Activated naive CD4-positive, alpha-beta T cell treated with anti-CD3 and anti-CD28 coated beads, Interleukin-2, amount 50 U/mL, for 72 hours (primary cell): ENCODE measurements at regions not wholly inside any gene's neighbourhood (a gene's known extent, or its start where the extent isn't known, plus 50 kb on each side); places are given as distances from the start of the nearest gene placed in this dataset.

Experiments used
- ATAC-seq, 2 donors: fragments of 150-1000 bp; cut with Tn5 transposase; 2 replicates each; pipeline ENCODE4 v1.10.0; 2021; ENCODE audit warnings: mild to moderate bottlenecking in 2 of 2, moderate library complexity in 2 of 2
- DNase-seq, 2 donors: peaks; one replicate each; pipeline ENCODE4 v3.0.0; 2021 to 2022; ENCODE audit warnings: low spot score in 2 of 2
- H3K27ac Mint-ChIP-seq, 2 donors: one replicate each; pipeline ENCODE4 v1.8.0; 2022; ENCODE audit warnings: mild to moderate bottlenecking in 2 of 2, mixed read lengths in 2 of 2
- H3K36me3 Mint-ChIP-seq, 2 donors: one replicate each; pipeline ENCODE4 v1.8.0; 2022; ENCODE audit warnings: mixed read lengths in 2 of 2
- H3K9me3 Mint-ChIP-seq, 2 donors: one replicate each; pipeline ENCODE4 v1.8.0; 2022; ENCODE audit warnings: mixed read lengths in 2 of 2

GRCh38 chr2:43133708-43134570, 92.5 kb downstream of the ZFP36L2 start:
- Mint-ChIP-seq H3K9me3 (no peaks in the 10 kb centered on the region), H3K36me3 (peaks cover 0 to 15% of the 10 kb centered on the region in 2 donors), H3K27ac (peak overlapping the region; percentile 70 to 95)
- DNase-seq (peak; percentile 63 to 74), ATAC-seq (peak; percentile 47 to 55)

- no peak for DNase-seq
- peak overlapping the region; percentile 70 to 95 for H3K27ac Mint-ChIP-seq
Observed at GRCh38 chr2:43133336-43133707, 93.1 kb downstream of the ZFP36L2 start.

GRCh38 chr2:43132683-43133301, 93.6 kb downstream of the ZFP36L2 start:
- DNase-seq (no peak), ATAC-seq (no peak)
- Mint-ChIP-seq H3K36me3 (peaks cover 0 to 9% of the 10 kb centered on the region in 2 donors), H3K27ac (peak overlapping the region; percentile 37 to 70), H3K9me3 (no peaks in the 10 kb centered on the region)

More at GRCh38 chr2:43133336-43133707, 93.1 kb downstream of the ZFP36L2 start:
- no peak for ATAC-seq
- peaks cover 0 to 11% of the 10 kb centered on the region in 2 donors for H3K36me3 Mint-ChIP-seq
- no peaks in the 10 kb centered on the region for H3K9me3 Mint-ChIP-seq

- Mint-ChIP-seq H3K36me3 (peaks cover 0 to 5% of the 10 kb centered on the region in 2 donors), H3K9me3 (no peaks in the 10 kb centered on the region), H3K27ac (peak overlapping the region; percentile 2 to 84)
- DNase-seq (no peak), ATAC-seq (no peak)
Observed at GRCh38 chr2:43131890-43132682, 94.3 kb downstream of the ZFP36L2 start.

GRCh38 chr2:43131051-43131889, 95.1 kb downstream of the ZFP36L2 start:
- peak; percentile 47 to 79 for ATAC-seq
- H3K27ac Mint-ChIP-seq = peak overlapping the region; percentile 29 to 84
- DNase-seq = peak; percentile 58 to 90
- no peaks in the 10 kb centered on the region for H3K9me3 Mint-ChIP-seq
- peaks cover 0 to 5% of the 10 kb centered on the region in 2 donors for H3K36me3 Mint-ChIP-seq

- Mint-ChIP-seq H3K36me3 (peaks cover 0 to 5% of the 10 kb centered on the region in 2 donors), H3K27ac (peak overlapping the region in 1 of 2 donors; percentile 84), H3K9me3 (no peaks in the 10 kb centered on the region)
- ATAC-seq (no peak), DNase-seq (no peak)
Observed at GRCh38 chr2:43130548-43130875, 95.9 kb downstream of the ZFP36L2 start.

GRCh38 chr2:43129676-43130547, 96.5 kb downstream of the ZFP36L2 start:
- Mint-ChIP-seq H3K27ac (peak overlapping the region; percentile 72 to 84), H3K9me3 (no peaks in the 10 kb centered on the region), H3K36me3 (peaks cover 0 to 5% of the 10 kb centered on the region in 2 donors)
- ATAC-seq = no peak
- DNase-seq = no peak

- peaks cover 0 to 2% of the 10 kb centered on the region in 2 donors for H3K36me3 Mint-ChIP-seq
- no peaks in the 10 kb centered on the region for H3K9me3 Mint-ChIP-seq
- H3K27ac Mint-ChIP-seq = peak overlapping the region in 1 of 2 donors; percentile 37
- DNase-seq = no peak
- no peak for ATAC-seq
Observed at GRCh38 chr2:43128559-43128955, 97.8 kb downstream of the ZFP36L2 start.

- Mint-ChIP-seq H3K9me3 (no peaks in the 10 kb centered on the region), H3K36me3 (no peaks in the 10 kb centered on the region), H3K27ac (peak overlapping the region in 1 of 2 donors; percentile 37)
- DNase-seq (no peak), ATAC-seq (no peak)
Observed at GRCh38 chr2:43127941-43128558, 98.4 kb downstream of the ZFP36L2 start.

- peak; percentile 35 to 67 for ATAC-seq
- peak overlapping the region in 1 of 2 donors; percentile 37 for H3K27ac Mint-ChIP-seq
Observed at GRCh38 chr2:43127208-43127940, 99.0 kb downstream of the ZFP36L2 start.

GRCh38 chr2:43126817-43127207, 99.6 kb downstream of the ZFP36L2 start:
- Mint-ChIP-seq H3K9me3 (no peaks in the 10 kb centered on the region), H3K36me3 (no peaks in the 10 kb centered on the region), H3K27ac (no peak overlapping the region)
- DNase-seq = no peak
- ATAC-seq = no peak

More at GRCh38 chr2:43127208-43127940, 99.0 kb downstream of the ZFP36L2 start:
- DNase-seq = peak; percentile 85 to 96
- H3K36me3 Mint-ChIP-seq = no peaks in the 10 kb centered on the region
- H3K9me3 Mint-ChIP-seq = no peaks in the 10 kb centered on the region

GRCh38 chr2:43125090-43125998, 101.1 kb downstream of the ZFP36L2 start:
- Mint-ChIP-seq H3K27ac (no peak overlapping the region), H3K9me3 (no peaks in the 10 kb centered on the region), H3K36me3 (no peaks in the 10 kb centered on the region)
- no peak for ATAC-seq
- no peak for DNase-seq

GRCh38 chr2:43124687-43125057, 101.7 kb downstream of the ZFP36L2 start:
- H3K36me3 Mint-ChIP-seq = peaks cover 2% of the 10 kb centered on the region in 2 donors
- H3K9me3 Mint-ChIP-seq = peaks cover 0 to 2% of the 10 kb centered on the region in 2 donors
- no peak for DNase-seq
- no peak for ATAC-seq
- H3K27ac Mint-ChIP-seq = no peak overlapping the region
